C4-2B (cell line): ENCODE measurements at regions not wholly inside any gene's neighbourhood (a gene's known extent, or its start where the extent isn't known, plus 50 kb on each side); places are given as distances from the start of the nearest gene placed in this dataset.

Source experiments
- ZFX ChIP-seq: fragments of 450-650 bp; IDR thresholded peaks from 2 replicates; pipeline ENCODE4 v1.6.1; 2017
- TF ChIP-seq, protein P1 (sequence below): fragments of 450-650 bp; conservative IDR thresholded peaks from 2 replicates; pipeline ENCODE4 v1.5.1; 2017; ENCODE audit warnings: mild to moderate bottlenecking

- TF ChIP-seq, protein P1, sequence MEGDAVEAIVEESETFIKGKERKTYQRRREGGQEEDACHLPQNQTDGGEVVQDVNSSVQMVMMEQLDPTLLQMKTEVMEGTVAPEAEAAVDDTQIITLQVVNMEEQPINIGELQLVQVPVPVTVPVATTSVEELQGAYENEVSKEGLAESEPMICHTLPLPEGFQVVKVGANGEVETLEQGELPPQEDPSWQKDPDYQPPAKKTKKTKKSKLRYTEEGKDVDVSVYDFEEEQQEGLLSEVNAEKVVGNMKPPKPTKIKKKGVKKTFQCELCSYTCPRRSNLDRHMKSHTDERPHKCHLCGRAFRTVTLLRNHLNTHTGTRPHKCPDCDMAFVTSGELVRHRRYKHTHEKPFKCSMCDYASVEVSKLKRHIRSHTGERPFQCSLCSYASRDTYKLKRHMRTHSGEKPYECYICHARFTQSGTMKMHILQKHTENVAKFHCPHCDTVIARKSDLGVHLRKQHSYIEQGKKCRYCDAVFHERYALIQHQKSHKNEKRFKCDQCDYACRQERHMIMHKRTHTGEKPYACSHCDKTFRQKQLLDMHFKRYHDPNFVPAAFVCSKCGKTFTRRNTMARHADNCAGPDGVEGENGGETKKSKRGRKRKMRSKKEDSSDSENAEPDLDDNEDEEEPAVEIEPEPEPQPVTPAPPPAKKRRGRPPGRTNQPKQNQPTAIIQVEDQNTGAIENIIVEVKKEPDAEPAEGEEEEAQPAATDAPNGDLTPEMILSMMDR: no peak
- no peak for TF ChIP-seq ZFX
Measured at GRCh38 chr4:145299380-145300076, 119.1 kb upstream of the OTUD4 start.
